HG02571 (cell line): ENCODE measurements at regions not wholly inside any gene's neighbourhood (a gene's known extent, or its start where the extent isn't known, plus 50 kb on each side); places are given as distances from the start of the nearest gene placed in this dataset.
"Not testable (repeated sequence)": the region's sequence is repeated elsewhere in the genome, so short reads cannot be mapped to it uniquely, and the experiment has no call there.

Experiments used
- ATAC-seq: cut with Tn5 transposase; IDR thresholded peaks from one replicate; pipeline ENCODE4 v1.9.1; 2021; ENCODE audit warnings: mild to moderate bottlenecking, moderate library complexity; ENCODE audit not compliant: unreplicated experiment

GRCh38 chr11:24108609-24109008 is 388.2 kb upstream of the LUZP2 start:
- ATAC-seq: no peak

GRCh38 chr11:24122291-24122690 is 374.6 kb upstream of the LUZP2 start:
- no peak for ATAC-seq

GRCh38 chr11:24124876-24125275 is 372.0 kb upstream of the LUZP2 start:
- ATAC-seq: no peak

GRCh38 chr11:24131698-24132097 is 365.2 kb upstream of the LUZP2 start:
- ATAC-seq: no peak

- no peak for ATAC-seq
These were observed 364.4 kb upstream of the LUZP2 start for GRCh38 chr11:24132471-24132870.

- ATAC-seq: no peak
These were observed 361.8 kb upstream of the LUZP2 start for GRCh38 chr11:24134879-24135589.

- ATAC-seq: no peak
These were observed 354.8 kb upstream of the LUZP2 start for GRCh38 chr11:24142062-24142461.

GRCh38 chr11:24145411-24145810 is 351.4 kb upstream of the LUZP2 start:
- ATAC-seq: no peak

GRCh38 chr11:24153337-24153736 is 343.5 kb upstream of the LUZP2 start:
- ATAC-seq: no peak

- ATAC-seq: no peak
These were observed 341.1 kb upstream of the LUZP2 start for GRCh38 chr11:24155792-24156191.

GRCh38 chr11:24157316-24157715 is 339.5 kb upstream of the LUZP2 start:
- ATAC-seq: no peak

GRCh38 chr11:24161587-24161986 is 335.3 kb upstream of the LUZP2 start:
- no peak for ATAC-seq

GRCh38 chr11:24163146-24163545 is 333.7 kb upstream of the LUZP2 start:
- ATAC-seq: no peak

GRCh38 chr11:24163841-24164240 is 333.0 kb upstream of the LUZP2 start:
- no peak for ATAC-seq

GRCh38 chr11:24171869-24172268 is 325.0 kb upstream of the LUZP2 start:
- ATAC-seq: no peak

GRCh38 chr11:24181395-24182047 is 315.3 kb upstream of the LUZP2 start:
- no peak for ATAC-seq

- not testable (repeated sequence) for ATAC-seq
These were observed 311.3 kb upstream of the LUZP2 start for GRCh38 chr11:24185535-24185934.

- no peak for ATAC-seq
These were observed 300.1 kb upstream of the LUZP2 start for GRCh38 chr11:24196733-24197132.

GRCh38 chr11:24198481-24198880 is 298.4 kb upstream of the LUZP2 start:
- no peak for ATAC-seq

GRCh38 chr11:24199461-24199860 is 297.4 kb upstream of the LUZP2 start:
- no peak for ATAC-seq

- ATAC-seq: no peak
These were observed 290.8 kb upstream of the LUZP2 start for GRCh38 chr11:24206030-24206429.

GRCh38 chr11:24206511-24206910 is 290.3 kb upstream of the LUZP2 start:
- no peak for ATAC-seq

GRCh38 chr11:24216488-24216887 is 280.4 kb upstream of the LUZP2 start:
- no peak for ATAC-seq
